Liver (tissue), 8 donors: ENCODE measurements at regions not wholly inside any gene's neighbourhood (a gene's known extent, or its start where the extent isn't known, plus 50 kb on each side); places are given as distances from the start of the nearest gene placed in this dataset.

Source experiments
- DNase-seq: peaks from one replicate; pipeline ENCODE4 v3.0.0-alpha.2; 2017; ENCODE audit warnings: low spot score
- H3K27ac ChIP-seq, 2 donors: one replicate each; pipeline ENCODE4 v1.7.0; 2013; ENCODE audit warnings: inconsistent platforms in 2 of 2, low read length in 2 of 2, control low read depth in 1 of 2, low read depth in 1 of 2, mild to moderate bottlenecking in 1 of 2
- H3K27me3 ChIP-seq, 4 donors: one replicate each; pipeline versions ENCODE4 v1.6.1 to v1.7.0; 2013; ENCODE audit warnings: low read length in 3 of 4, inconsistent platforms in 1 of 4, mild to moderate bottlenecking in 1 of 4, moderate library complexity in 1 of 4; ENCODE audit not compliant: control insufficient read depth in 4 of 4, insufficient read depth in 4 of 4
- H3K36me3 ChIP-seq, 4 donors: one replicate each; pipeline versions ENCODE4 v1.6.1 to v1.7.0; 2013; ENCODE audit warnings: low read length in 3 of 4, mild to moderate bottlenecking in 3 of 4, low read depth in 1 of 4, moderate library complexity in 1 of 4; ENCODE audit not compliant: control insufficient read depth in 4 of 4, insufficient read depth in 3 of 4
- H3K4me1 ChIP-seq, 4 donors: one replicate each; pipeline versions ENCODE4 v1.6.1 to v1.7.0; 2013; ENCODE audit warnings: low read length in 3 of 4, mild to moderate bottlenecking in 3 of 4, moderate library complexity in 1 of 4; ENCODE audit not compliant: control insufficient read depth in 4 of 4, insufficient read depth in 4 of 4
- H3K4me3 ChIP-seq, 3 donors: one replicate each; pipeline versions ENCODE4 v1.6.1 to v1.7.0; 2013; ENCODE audit warnings: low read length in 3 of 3, control low read depth in 1 of 3, low read depth in 1 of 3, mild to moderate bottlenecking in 1 of 3
- H3K9ac ChIP-seq, 2 donors: one replicate each; pipeline ENCODE4 v1.7.0; 2013; ENCODE audit warnings: low read length in 2 of 2, mild to moderate bottlenecking in 2 of 2, moderate library complexity in 2 of 2, control low read depth in 1 of 2, low read depth in 1 of 2
- H3K9me3 ChIP-seq, 4 donors: one replicate each; pipeline versions ENCODE4 v1.6.1 to v1.7.0; 2013; ENCODE audit warnings: low read length in 3 of 4; ENCODE audit not compliant: control insufficient read depth in 4 of 4
- EGR1 ChIP-seq, 2 donors: IDR thresholded peaks; 2 replicates each; pipeline ENCODE4 v1.6.1; 2016 to 2018; ENCODE audit warnings: antibody characterized with exemption in 2 of 2, low read depth in 2 of 2
- FOXA1 ChIP-seq: IDR thresholded peaks from 2 replicates; pipeline ENCODE4 v1.6.1; 2016; ENCODE audit warnings: antibody characterized with exemption
- FOXA2 ChIP-seq: IDR thresholded peaks from 2 replicates; pipeline ENCODE4 v1.6.1; 2016; ENCODE audit warnings: antibody characterized with exemption
- GABPA ChIP-seq, 2 donors: IDR thresholded peaks in 1 of 2; conservative IDR thresholded peaks in 1 of 2; 2 replicates each; pipeline ENCODE4 v1.6.1; 2016; ENCODE audit warnings: antibody characterized with exemption in 2 of 2, mild to moderate bottlenecking in 1 of 2, moderate library complexity in 1 of 2
- HNF4A ChIP-seq, 2 donors: conservative IDR thresholded peaks; 2 replicates each; pipeline ENCODE4 v1.6.1; 2016; ENCODE audit warnings: antibody characterized with exemption in 2 of 2, mild to moderate bottlenecking in 2 of 2
- HNF4G ChIP-seq: IDR thresholded peaks from 2 replicates; pipeline ENCODE4 v1.6.1; 2016; ENCODE audit warnings: antibody characterized with exemption
- JUND ChIP-seq, 2 donors: IDR thresholded peaks; 2 replicates each; pipeline ENCODE4 v1.6.1; 2016; ENCODE audit warnings: antibody characterized with exemption in 2 of 2
- NR2F2 ChIP-seq: IDR thresholded peaks from 2 replicates; pipeline ENCODE4 v1.6.1; 2016; ENCODE audit warnings: antibody characterized with exemption
- RAD21 ChIP-seq, 2 donors: IDR thresholded peaks; 2 replicates each; pipeline ENCODE4 v1.6.1; 2016; ENCODE audit warnings: antibody characterized with exemption in 2 of 2, mild to moderate bottlenecking in 2 of 2
- RXRA ChIP-seq, 2 donors: IDR thresholded peaks; 2 replicates each; pipeline ENCODE4 v1.6.1; 2017 to 2018; ENCODE audit warnings: antibody characterized with exemption in 2 of 2, mild to moderate bottlenecking in 1 of 2
- SP1 ChIP-seq: IDR thresholded peaks from 2 replicates; pipeline ENCODE4 v1.6.1; 2018; ENCODE audit warnings: antibody characterized with exemption, mild to moderate bottlenecking
- TAF1 ChIP-seq: conservative IDR thresholded peaks from 2 replicates; pipeline ENCODE4 v1.6.1; 2016; ENCODE audit warnings: antibody characterized with exemption, mild to moderate bottlenecking
- YY1 ChIP-seq: IDR thresholded peaks from 2 replicates; pipeline ENCODE4 v1.6.1; 2016; ENCODE audit warnings: antibody characterized with exemption, mild to moderate bottlenecking
- WGBS: extraction: QIAGEN DNeasy Blood & Tissue Kit; methylation state at CpG from one replicate; pipeline ENCODE4 v1.1.7; 2013; 5-methylcytosine and 5-hydroxymethylcytosine counted together
- TF ChIP-seq, protein P1 (sequence below): IDR thresholded peaks from 2 replicates; pipeline ENCODE4 v1.6.1; 2016; ENCODE audit warnings: antibody characterized with exemption, mild to moderate bottlenecking
- TF ChIP-seq, protein P2 (sequence below): IDR thresholded peaks from 2 replicates; pipeline ENCODE4 v1.6.1; 2016; ENCODE audit warnings: antibody characterized with exemption
- TF ChIP-seq, protein P3 (sequence below): IDR thresholded peaks from 2 replicates; pipeline ENCODE4 v1.6.1; 2016; ENCODE audit warnings: antibody characterized with exemption
- TF ChIP-seq, protein P4 (sequence below): IDR thresholded peaks from 2 replicates; pipeline ENCODE4 v1.6.1; 2016; ENCODE audit warnings: antibody characterized with exemption
- TF ChIP-seq, protein P5 (sequence below): fragments of 150-350 bp; IDR thresholded peaks from 2 replicates; pipeline ENCODE4 v1.5.1; 2017; ENCODE audit warnings: improper control_type of control experiment, low read depth, low read length; ENCODE audit not compliant: missing input control
- donor health status: healthy.
- donor health status: healthy.
- donor health status: healthy.
- donor health status: healthy.
- donor health status: healthy.

DNA sequence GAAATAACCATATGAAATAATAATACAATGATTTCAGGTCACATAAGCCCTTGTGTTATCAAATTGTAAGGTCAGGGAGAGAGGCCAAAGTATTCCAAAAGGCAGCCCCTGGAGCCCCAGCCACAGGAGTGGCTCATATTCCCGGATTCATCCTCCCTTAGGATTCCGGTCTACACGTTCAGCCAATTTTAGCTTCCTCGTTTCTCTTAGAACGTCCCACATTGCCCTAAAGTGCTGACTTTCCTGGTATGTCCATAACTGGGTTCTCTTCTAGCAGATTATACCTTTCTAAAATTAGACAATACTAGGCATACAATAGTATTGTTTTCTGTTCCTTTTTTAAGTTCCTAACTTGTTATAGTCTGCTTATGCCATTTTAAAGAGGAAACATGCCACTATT, 192.7 kb upstream of the NOX3 start:
- no peak for DNase-seq
- H3K27me3 ChIP-seq: no peaks in the 10 kb centered on the region
- TF ChIP-seq FOXA1 (no peak), GABPA (IDR thresholded peaks at IDR 0.05 in 1 of 2, conservative IDR thresholded peaks at IDR 0.05 in 1 of 2) (no peak), YY1 (no peak), RXRA (IDR thresholded peaks at IDR 0.05) (no peak), FOXA2 (no peak), RAD21 (IDR thresholded peaks at IDR 0.05) (no peak), JUND (IDR thresholded peaks at IDR 0.05) (no peak), HNF4A (conservative IDR thresholded peaks at IDR 0.05) (no peak), HNF4G (no peak), SP1 (no peak), TAF1 (no peak), NR2F2 (no peak), EGR1 (IDR thresholded peaks at IDR 0.05; ENCODE audit: low read depth in 2 of 2) (no peak)
- TF ChIP-seq, protein P1, sequence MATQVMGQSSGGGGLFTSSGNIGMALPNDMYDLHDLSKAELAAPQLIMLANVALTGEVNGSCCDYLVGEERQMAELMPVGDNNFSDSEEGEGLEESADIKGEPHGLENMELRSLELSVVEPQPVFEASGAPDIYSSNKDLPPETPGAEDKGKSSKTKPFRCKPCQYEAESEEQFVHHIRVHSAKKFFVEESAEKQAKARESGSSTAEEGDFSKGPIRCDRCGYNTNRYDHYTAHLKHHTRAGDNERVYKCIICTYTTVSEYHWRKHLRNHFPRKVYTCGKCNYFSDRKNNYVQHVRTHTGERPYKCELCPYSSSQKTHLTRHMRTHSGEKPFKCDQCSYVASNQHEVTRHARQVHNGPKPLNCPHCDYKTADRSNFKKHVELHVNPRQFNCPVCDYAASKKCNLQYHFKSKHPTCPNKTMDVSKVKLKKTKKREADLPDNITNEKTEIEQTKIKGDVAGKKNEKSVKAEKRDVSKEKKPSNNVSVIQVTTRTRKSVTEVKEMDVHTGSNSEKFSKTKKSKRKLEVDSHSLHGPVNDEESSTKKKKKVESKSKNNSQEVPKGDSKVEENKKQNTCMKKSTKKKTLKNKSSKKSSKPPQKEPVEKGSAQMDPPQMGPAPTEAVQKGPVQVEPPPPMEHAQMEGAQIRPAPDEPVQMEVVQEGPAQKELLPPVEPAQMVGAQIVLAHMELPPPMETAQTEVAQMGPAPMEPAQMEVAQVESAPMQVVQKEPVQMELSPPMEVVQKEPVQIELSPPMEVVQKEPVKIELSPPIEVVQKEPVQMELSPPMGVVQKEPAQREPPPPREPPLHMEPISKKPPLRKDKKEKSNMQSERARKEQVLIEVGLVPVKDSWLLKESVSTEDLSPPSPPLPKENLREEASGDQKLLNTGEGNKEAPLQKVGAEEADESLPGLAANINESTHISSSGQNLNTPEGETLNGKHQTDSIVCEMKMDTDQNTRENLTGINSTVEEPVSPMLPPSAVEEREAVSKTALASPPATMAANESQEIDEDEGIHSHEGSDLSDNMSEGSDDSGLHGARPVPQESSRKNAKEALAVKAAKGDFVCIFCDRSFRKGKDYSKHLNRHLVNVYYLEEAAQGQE: no peak
- TF ChIP-seq, protein P2, sequence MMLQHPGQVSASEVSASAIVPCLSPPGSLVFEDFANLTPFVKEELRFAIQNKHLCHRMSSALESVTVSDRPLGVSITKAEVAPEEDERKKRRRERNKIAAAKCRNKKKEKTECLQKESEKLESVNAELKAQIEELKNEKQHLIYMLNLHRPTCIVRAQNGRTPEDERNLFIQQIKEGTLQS: no peak
- TF ChIP-seq, protein P3, sequence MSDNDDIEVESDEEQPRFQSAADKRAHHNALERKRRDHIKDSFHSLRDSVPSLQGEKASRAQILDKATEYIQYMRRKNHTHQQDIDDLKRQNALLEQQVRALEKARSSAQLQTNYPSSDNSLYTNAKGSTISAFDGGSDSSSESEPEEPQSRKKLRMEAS: no peak
- TF ChIP-seq, protein P4, sequence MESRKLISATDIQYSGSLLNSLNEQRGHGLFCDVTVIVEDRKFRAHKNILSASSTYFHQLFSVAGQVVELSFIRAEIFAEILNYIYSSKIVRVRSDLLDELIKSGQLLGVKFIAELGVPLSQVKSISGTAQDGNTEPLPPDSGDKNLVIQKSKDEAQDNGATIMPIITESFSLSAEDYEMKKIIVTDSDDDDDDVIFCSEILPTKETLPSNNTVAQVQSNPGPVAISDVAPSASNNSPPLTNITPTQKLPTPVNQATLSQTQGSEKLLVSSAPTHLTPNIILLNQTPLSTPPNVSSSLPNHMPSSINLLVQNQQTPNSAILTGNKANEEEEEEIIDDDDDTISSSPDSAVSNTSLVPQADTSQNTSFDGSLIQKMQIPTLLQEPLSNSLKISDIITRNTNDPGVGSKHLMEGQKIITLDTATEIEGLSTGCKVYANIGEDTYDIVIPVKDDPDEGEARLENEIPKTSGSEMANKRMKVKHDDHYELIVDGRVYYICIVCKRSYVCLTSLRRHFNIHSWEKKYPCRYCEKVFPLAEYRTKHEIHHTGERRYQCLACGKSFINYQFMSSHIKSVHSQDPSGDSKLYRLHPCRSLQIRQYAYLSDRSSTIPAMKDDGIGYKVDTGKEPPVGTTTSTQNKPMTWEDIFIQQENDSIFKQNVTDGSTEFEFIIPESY: no peak
- TF ChIP-seq, protein P5, sequence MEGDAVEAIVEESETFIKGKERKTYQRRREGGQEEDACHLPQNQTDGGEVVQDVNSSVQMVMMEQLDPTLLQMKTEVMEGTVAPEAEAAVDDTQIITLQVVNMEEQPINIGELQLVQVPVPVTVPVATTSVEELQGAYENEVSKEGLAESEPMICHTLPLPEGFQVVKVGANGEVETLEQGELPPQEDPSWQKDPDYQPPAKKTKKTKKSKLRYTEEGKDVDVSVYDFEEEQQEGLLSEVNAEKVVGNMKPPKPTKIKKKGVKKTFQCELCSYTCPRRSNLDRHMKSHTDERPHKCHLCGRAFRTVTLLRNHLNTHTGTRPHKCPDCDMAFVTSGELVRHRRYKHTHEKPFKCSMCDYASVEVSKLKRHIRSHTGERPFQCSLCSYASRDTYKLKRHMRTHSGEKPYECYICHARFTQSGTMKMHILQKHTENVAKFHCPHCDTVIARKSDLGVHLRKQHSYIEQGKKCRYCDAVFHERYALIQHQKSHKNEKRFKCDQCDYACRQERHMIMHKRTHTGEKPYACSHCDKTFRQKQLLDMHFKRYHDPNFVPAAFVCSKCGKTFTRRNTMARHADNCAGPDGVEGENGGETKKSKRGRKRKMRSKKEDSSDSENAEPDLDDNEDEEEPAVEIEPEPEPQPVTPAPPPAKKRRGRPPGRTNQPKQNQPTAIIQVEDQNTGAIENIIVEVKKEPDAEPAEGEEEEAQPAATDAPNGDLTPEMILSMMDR: no peak
- no peak overlapping the region for H3K4me3 ChIP-seq
- no peaks in the 10 kb centered on the region for H3K4me1 ChIP-seq
- 54% methylated on average over 5 of the region's 5 CpGs for WGBS
- no peak overlapping the region for H3K27ac ChIP-seq
- H3K36me3 ChIP-seq: no peaks in the 10 kb centered on the region
- no peak overlapping the region for H3K9ac ChIP-seq
- H3K9me3 ChIP-seq: no peaks in the 10 kb centered on the region

DNA sequence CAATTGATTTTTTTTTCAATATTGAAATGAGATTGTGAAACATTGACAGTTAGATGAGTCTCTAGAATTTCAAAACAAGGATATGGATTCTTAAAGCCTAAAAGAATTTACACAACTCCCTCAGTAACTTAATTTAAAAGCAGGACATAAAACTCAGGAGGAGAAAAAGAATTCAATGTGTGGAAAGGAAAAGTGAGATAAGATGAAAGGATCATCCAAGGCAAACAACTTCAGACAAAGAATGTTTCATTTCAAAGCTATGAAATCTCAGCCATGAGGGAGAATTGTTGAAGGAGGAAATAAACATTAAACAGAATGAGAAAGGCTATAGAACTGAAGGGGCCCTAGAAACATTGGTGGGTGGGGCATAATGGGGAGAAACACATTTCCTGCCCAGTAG, 191.7 kb upstream of the NOX3 start:
- no peak for DNase-seq
- Histone ChIP-seq H3K4me3 (no peak overlapping the region), H3K9me3 (no peaks in the 10 kb centered on the region), H3K36me3 (no peaks in the 10 kb centered on the region), H3K9ac (no peak overlapping the region), H3K27me3 (no peaks in the 10 kb centered on the region), H3K4me1 (no peaks in the 10 kb centered on the region), H3K27ac (no peak overlapping the region)
- TF ChIP-seq EGR1 (IDR thresholded peaks at IDR 0.05; ENCODE audit: low read depth in 2 of 2) (no peak), SP1 (no peak)
- TF ChIP-seq, protein P2: no peak
